Activated CD8-positive, alpha-beta memory T cell treated with anti-CD3 and anti-CD28 coated beads for 48 hours (primary cell): ENCODE measurements at regions not wholly inside any gene's neighbourhood (a gene's known extent, or its start where the extent isn't known, plus 50 kb on each side); places are given as distances from the start of the nearest gene placed in this dataset.
"Not testable (repeated sequence)": the region's sequence is repeated elsewhere in the genome, so short reads cannot be mapped to it uniquely, and the experiment has no call there.

Source experiments
- DNase-seq, 3 experiments: peaks; one replicate each; pipeline ENCODE4 v3.0.0-alpha.2; 2020; ENCODE audit warnings: low read depth in 2 of 3, low spot score in 2 of 3

DNA sequence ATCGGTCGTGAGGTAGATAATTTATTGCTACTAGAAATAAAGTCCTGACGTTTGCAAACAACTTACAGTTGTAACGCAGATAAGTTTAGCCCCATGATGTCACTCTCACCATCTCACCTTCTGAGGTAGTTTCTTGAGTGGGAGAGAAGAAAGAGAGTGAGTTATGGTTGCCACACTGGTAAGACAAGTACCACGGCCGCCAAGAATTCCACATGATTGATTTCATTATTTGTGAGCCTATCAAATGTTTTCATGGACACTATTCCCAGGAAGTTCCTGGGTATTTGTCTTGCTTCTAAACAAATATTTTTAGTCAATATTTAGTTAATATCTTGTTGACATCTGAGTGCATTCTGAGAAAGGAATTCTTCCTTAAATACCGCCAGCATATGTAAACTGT, 339.4 kb upstream of the KIAA1217 start:
- DNase-seq: no peak

DNA sequence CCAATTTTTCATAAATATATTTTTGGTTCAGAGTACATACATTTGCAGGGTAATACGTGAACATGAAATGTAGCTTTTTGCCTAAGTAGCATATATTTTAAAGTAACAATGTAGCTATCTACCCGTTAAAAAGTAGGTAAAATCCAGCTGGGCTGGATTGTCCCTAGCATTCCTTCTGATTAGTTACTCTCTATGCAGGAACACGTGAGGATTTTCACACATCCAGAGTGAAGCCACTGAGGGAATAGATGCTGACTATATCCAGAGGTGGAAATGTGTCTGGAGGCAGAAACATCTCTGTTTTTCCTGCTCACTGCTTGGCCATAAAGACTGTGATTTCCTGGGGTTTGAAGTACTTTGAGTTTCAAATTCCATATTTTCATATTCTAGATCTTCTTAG, 338.9 kb upstream of the KIAA1217 start:
- no peak for DNase-seq

GRCh38 chr10:23870651-23871610, 338.0 kb upstream of the KIAA1217 start:
- no peak for DNase-seq

GRCh38 chr10:23872290-23872689, 336.6 kb upstream of the KIAA1217 start:
- no peak for DNase-seq

DNA sequence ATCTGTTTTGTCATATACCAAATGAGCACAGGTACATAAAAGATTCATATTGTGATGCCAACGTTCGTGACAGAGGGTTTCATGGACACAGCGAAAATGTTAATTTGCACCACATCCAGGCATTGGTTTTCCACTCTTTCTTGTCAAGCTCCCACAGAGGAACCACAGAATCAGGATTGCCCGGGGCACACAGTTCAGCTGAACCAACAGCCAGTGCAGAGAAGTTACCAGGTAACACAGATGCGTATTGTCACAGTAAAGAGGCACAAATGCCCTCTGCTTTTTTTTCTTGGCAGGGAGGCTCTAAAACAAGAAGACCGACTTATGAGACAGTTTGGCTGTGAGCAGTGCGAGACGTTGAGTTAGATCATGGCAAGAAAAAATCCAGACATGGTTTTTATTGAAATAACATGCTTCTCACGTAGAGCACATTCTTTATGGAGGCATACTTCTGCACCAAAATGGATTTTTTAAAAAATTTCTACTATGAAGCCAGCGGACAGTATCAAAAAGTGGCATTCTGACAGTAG, 331.1 kb upstream of the KIAA1217 start:
- no peak for DNase-seq

- DNase-seq: no peak
These were observed 324.3 kb upstream of the KIAA1217 start for GRCh38 chr10:23884670-23885069.

DNA sequence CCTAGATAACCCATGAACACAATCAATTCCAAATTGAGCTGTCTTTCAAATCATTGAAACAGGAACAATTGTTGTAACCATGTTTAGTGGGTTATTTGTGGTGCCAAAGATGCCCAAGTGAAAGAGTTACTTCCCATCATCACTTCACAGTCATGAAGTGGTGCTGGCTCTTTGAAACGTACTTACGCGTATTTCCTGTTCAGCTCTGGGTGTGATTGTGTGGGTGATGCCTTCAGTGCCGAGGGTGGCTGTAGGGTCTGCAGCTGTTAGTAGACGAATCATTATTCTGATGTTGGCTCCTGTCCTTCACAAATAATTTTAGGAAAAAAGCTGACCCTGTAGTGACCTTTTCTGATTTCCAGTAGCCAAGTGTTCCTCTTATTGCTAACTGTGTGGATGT, 323.1 kb upstream of the KIAA1217 start:
- DNase-seq: no peak

- no peak for DNase-seq
These were observed 322.6 kb upstream of the KIAA1217 start for GRCh38 chr10:23886355-23886754.

GRCh38 chr10:23891301-23891700, 317.6 kb upstream of the KIAA1217 start:
- no peak for DNase-seq

GRCh38 chr10:23892296-23892695, 316.6 kb upstream of the KIAA1217 start:
- DNase-seq: no peak

DNA sequence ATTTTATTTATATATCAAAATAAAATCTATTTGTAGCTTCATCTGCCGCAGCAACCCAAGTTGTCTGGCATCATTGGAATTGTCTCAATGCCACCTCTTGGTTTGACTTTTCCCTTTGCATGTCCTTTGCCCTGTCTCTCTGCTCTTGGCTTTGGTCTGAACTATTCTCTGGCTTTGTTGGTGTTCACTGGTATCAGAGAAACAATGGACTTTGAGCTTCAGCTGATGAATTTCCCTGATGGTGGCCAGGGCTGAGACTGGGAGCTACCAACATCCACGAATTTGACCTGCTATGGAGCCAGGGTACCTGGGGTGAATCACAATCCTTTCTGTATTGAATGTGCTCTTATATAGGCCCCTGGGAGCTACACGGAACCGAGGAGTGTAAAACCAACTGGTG, 311.7 kb upstream of the KIAA1217 start:
- DNase-seq: no peak

GRCh38 chr10:23897861-23898260, 311.1 kb upstream of the KIAA1217 start:
- no peak for DNase-seq

DNA sequence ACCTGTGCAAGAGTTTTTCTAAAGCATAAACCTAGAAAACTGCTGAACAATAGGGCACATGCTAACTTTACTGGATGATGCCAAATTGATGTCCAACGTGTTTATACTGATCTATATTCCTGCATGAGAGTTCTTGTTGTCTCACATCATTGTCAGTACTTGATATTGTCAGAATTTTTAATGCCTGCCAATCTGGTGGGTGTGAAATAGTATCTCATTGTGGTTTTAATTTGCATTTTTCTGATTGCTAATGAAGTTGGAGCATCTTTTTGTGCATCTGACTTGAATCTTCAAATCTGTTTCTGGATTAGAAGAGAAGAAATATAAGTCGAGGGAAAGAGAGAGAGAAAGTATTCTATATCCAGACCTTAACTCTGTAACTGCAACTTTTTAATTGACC, 309.8 kb upstream of the KIAA1217 start:
- no peak for DNase-seq

GRCh38 chr10:23910291-23910690, 298.6 kb upstream of the KIAA1217 start:
- no peak for DNase-seq

- no peak for DNase-seq
These were observed 296.0 kb upstream of the KIAA1217 start for GRCh38 chr10:23912884-23913404.

GRCh38 chr10:23914641-23915040, 294.3 kb upstream of the KIAA1217 start:
- no peak for DNase-seq

GRCh38 chr10:23917251-23917840, 291.6 kb upstream of the KIAA1217 start:
- DNase-seq: no peak

DNA sequence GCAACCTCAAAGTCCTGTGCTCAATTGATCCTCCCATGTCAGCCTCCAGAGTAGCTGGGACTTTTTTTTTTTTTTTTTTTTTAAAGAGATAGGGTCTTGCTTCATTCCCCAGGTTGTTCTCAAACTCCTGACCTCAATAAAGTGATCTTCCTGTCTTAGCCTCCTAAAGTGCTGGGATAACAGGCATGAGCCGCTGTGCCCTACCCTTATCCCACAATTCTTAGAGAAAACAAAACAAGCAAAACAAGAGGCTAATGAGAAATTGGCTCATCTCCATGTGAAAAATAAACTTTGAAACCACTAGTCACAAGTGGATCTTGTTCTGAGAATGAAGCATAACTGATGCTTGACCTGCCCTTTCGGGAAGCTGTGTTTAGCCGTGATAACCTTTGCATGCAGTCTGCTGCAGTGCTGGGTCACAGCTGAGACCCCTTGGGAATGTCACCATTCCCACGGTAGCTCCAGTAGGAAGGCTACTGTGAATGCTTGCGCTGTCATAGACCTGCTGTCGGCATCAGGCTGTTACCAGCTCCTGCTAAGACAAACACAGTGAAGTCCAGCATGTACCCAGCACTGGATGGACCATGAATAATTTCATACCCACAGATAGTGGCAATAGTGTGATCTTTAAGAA, 290.7 kb upstream of the KIAA1217 start:
- DNase-seq: no peak

DNA sequence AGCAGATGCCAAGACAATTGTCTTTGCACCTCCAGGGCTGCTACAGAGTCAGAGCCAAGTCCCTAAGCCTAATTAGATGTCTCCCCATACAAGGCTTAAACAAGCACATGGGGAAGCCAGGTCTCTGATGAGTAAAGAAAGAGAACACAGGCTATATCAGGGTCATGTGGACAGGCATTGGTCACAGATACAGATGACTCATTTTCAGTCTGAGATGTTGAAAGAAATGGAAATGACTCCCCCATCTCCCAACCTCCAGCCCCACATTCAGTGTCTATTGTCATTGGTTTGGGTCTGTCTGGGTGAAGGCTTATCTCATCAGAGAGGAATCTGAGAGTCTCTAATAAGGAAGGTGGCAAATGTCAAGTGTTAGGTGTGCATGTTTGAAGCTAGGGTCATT, 290.1 kb upstream of the KIAA1217 start:
- no peak for DNase-seq

DNA sequence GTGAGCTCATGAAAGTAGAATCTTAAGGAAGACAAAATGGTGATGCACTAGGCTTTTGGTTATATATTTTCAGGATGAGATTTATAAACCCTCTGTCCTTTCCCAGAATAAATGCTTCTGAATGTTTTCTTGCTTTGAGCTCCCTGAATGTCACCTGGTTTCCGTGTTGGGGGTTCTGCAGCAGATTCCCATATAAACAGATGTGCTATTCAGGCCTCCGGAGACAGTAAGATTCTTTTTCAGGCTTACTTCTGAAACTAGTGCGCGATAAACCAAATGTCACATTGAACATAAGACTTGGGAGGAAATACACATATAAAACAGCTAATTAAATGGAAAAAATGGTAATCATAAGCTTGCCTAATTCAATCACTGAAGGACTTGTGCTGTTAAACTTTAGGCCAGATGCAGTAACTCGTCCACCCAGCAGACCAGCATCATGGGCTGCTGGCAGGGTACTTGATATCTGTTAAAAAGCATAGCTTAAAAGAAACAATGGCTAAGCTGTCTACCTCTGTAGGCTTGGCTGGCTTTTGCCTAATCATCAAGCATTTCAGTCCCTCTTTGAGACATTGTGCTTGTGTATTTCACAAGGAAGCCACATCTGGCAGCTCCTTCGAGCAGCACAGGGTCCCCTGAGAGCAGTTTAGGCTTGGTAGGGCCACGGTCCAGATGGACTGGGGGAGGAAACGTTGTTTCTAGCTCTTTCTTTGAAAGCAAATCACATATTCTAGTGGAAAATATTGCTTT, 281.2 kb upstream of the KIAA1217 start:
- no peak for DNase-seq

DNA sequence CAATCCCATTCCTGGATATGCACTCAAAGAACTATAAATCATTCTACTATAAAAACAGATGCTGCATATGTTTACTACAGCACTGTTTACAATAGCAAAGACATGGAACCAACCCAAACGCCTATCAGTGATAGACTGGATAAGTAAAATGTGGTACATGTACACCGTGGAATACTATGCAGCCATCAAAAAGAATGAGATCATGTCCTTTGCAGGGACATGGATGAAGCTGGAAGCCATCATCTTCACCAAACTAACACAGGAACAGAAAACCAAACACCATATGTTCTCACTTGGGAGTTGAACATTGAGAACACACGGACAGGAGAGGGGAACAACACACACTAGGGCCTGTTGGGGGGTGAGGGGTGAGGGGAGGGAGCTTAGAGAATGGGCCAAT, 274.9 kb upstream of the KIAA1217 start:
- DNase-seq: not testable (repeated sequence)
